NB4 (cell line): ENCODE measurements at regions not wholly inside any gene's neighbourhood (a gene's known extent, or its start where the extent isn't known, plus 50 kb on each side); places are given as distances from the start of the nearest gene placed in this dataset.
"Not testable (repeated sequence)": the region's sequence is repeated elsewhere in the genome, so short reads cannot be mapped to it uniquely, and the experiment has no call there.

Source experiments
- DNase-seq: peaks from one replicate; pipeline ENCODE4 v3.0.0; 2010; ENCODE audit warnings: low read depth
- H3K4me3 ChIP-seq: one replicate; pipeline ENCODE4 v1.5.1; 2011; ENCODE audit warnings: mild to moderate bottlenecking, low read depth, low read length, moderate library complexity
- CTCF ChIP-seq: IDR thresholded peaks from one replicate; pipeline ENCODE4 v1.5.1; 2012; ENCODE audit warnings: low read depth, low read length
- MAX ChIP-seq: IDR thresholded peaks from 2 replicates; pipeline ENCODE4 v1.6.1; 2011; ENCODE audit warnings: low read depth, low read length
- MYC ChIP-seq: IDR thresholded peaks from 2 replicates; pipeline ENCODE4 v1.6.1; 2011; ENCODE audit warnings: low read depth, low read length
- POLR2A ChIP-seq: IDR thresholded peaks from 2 replicates; pipeline ENCODE4 v1.6.1; 2011; ENCODE audit warnings: mild to moderate bottlenecking; ENCODE audit not compliant: insufficient read length; ENCODE audit errors: extremely low read depth

GRCh38 chr2:163044114-163044513 lies 205.5 kb upstream of the KCNH7 start:
- no peak for DNase-seq
- TF ChIP-seq MYC (no peak), CTCF (no peak), POLR2A (no peak), MAX (no peak)

GRCh38 chr2:163043201-163043600 lies 204.6 kb upstream of the KCNH7 start:
- TF ChIP-seq MAX (no peak), POLR2A (no peak), MYC (no peak), CTCF (no peak)
- H3K4me3 ChIP-seq, result no peak overlapping the region
- no peak for DNase-seq

More at GRCh38 chr2:163044114-163044513, 205.5 kb upstream of the KCNH7 start:
- H3K4me3 ChIP-seq, result no peak overlapping the region

GRCh38 chr2:163039266-163039665 lies 200.7 kb upstream of the KCNH7 start:
- TF ChIP-seq MAX (no peak), MYC (no peak), CTCF (no peak), POLR2A (no peak)
- DNase-seq, result no peak
- H3K4me3 ChIP-seq, result no peak overlapping the region

- DNase-seq, result no peak
- TF ChIP-seq MAX (no peak), CTCF (no peak), MYC (no peak), POLR2A (no peak)
- no peak overlapping the region for H3K4me3 ChIP-seq
Observed at GRCh38 chr2:163028807-163029206, 190.2 kb upstream of the KCNH7 start.

- DNase-seq, H3K4me3 ChIP-seq: not testable (repeated sequence)
Observed at GRCh38 chr2:163026136-163026775, 187.7 kb upstream of the KCNH7 start.

GRCh38 chr2:163016882-163017281 lies 178.3 kb upstream of the KCNH7 start:
- not testable (repeated sequence) for H3K4me3 ChIP-seq, DNase-seq

- no peak for DNase-seq
- H3K4me3 ChIP-seq, result no peak overlapping the region
- TF ChIP-seq MYC, result no peak
Observed at GRCh38 chr2:163011000-163011399, 172.4 kb upstream of the KCNH7 start.

- no peak overlapping the region for H3K4me3 ChIP-seq
- no peak for DNase-seq
- TF ChIP-seq MAX, result no peak
- TF ChIP-seq POLR2A, result no peak
- no peak for TF ChIP-seq CTCF
- no peak for TF ChIP-seq MYC
Observed at GRCh38 chr2:163008642-163009041, 170.1 kb upstream of the KCNH7 start.
